CD14-positive monocyte (primary cell): ENCODE measurements at regions not wholly inside any gene's neighbourhood (a gene's known extent, or its start where the extent isn't known, plus 50 kb on each side); places are given as distances from the start of the nearest gene placed in this dataset.
A peak's percentile ranks its signal among the peaks of the same experiment; 100 is the strongest.

ENCODE experiments used
- DNase-seq, 3 donors: peaks; one replicate each; pipeline ENCODE4 v3.0.0-alpha.2; 2011 to 2022
- H2AFZ ChIP-seq: 2 replicates; pipeline ENCODE4 v1.6.0; 2012; ENCODE audit warnings: mild to moderate bottlenecking, low read depth, low read length, inconsistent platforms; ENCODE audit not compliant: insufficient read depth, poor library complexity, severe bottlenecking
- H3K27ac ChIP-seq, 2 donors: 1 replicate in 1 of 2; 2 replicates in 1 of 2; pipeline ENCODE4 v1.5.1; 2012 to 2013; ENCODE audit warnings: low read length in 2 of 2, control low read depth in 1 of 2, inconsistent platforms in 1 of 2, low read depth in 1 of 2, mild to moderate bottlenecking in 1 of 2
- H3K27me3 ChIP-seq, 2 donors: one replicate each; pipeline versions ENCODE4 v1.6.0 to v1.6.1; 2011 to 2013; ENCODE audit warnings: low read length in 2 of 2; ENCODE audit not compliant: control insufficient read depth in 2 of 2, insufficient read depth in 2 of 2
- H3K36me3 ChIP-seq, 2 donors: replicated peaks in 1 of 2; 1 replicate in 1 of 2; 2 replicates in 1 of 2; pipeline versions ENCODE4 v1.5.1 to v1.6.1; 2012 to 2013; ENCODE audit warnings: low read length in 2 of 2, control low read depth in 1 of 2, inconsistent platforms in 1 of 2, mild to moderate bottlenecking in 1 of 2; ENCODE audit not compliant: insufficient read depth in 2 of 2, control insufficient read depth in 1 of 2
- H3K4me1 ChIP-seq, 2 donors: 1 replicate in 1 of 2; 2 replicates in 1 of 2; pipeline versions ENCODE4 v1.5.1 to v1.6.1; 2012 to 2013; ENCODE audit warnings: low read length in 2 of 2, control low read depth in 1 of 2, inconsistent platforms in 1 of 2, mild to moderate bottlenecking in 1 of 2, moderate library complexity in 1 of 2; ENCODE audit not compliant: insufficient read depth in 2 of 2, control insufficient read depth in 1 of 2
- H3K4me2 ChIP-seq: replicated peaks from 2 replicates; pipeline ENCODE3; 2012; ENCODE audit warnings: low read length, moderate library complexity, mild to moderate bottlenecking; ENCODE audit not compliant: poor library complexity, severe bottlenecking; ENCODE audit errors: extremely low read depth
- H3K4me3 ChIP-seq, 3 experiments: fragments of 200-600 bp in 1 of 3; sonication (generic) in 1 of 3; replicated peaks in 1 of 3; 1 replicate in 2 of 3; 2 replicates in 1 of 3; pipeline ENCODE4 v1.5.1; 2011 to 2013; ENCODE audit warnings: low read length in 3 of 3, mild to moderate bottlenecking in 3 of 3, control low read depth in 2 of 3, low read depth in 2 of 3, inconsistent platforms in 1 of 3, moderate library complexity in 1 of 3
- H3K79me2 ChIP-seq: 2 replicates; pipeline ENCODE4 v1.6.0; 2012; ENCODE audit warnings: mild to moderate bottlenecking, control low read depth, inconsistent platforms, low read length, moderate library complexity; ENCODE audit not compliant: insufficient read depth
- H3K9ac ChIP-seq: 2 replicates; pipeline ENCODE4 v1.6.0; 2017; ENCODE audit warnings: low read length, mild to moderate bottlenecking; ENCODE audit not compliant: insufficient read depth, poor library complexity, severe bottlenecking
- H3K9me3 ChIP-seq, 2 donors: replicated peaks in 1 of 2; 1 replicate in 1 of 2; 2 replicates in 1 of 2; pipeline versions ENCODE4 v1.5.1 to v1.6.1; 2012 to 2013; ENCODE audit warnings: low read length in 2 of 2, control low read depth in 1 of 2; ENCODE audit not compliant: control insufficient read depth in 1 of 2, insufficient read depth in 1 of 2
- H4K20me1 ChIP-seq: 2 replicates; pipeline ENCODE4 v1.6.0; 2012; ENCODE audit warnings: mild to moderate bottlenecking, low read length, control low read depth, moderate library complexity; ENCODE audit not compliant: insufficient read depth
- H3K27ac Mint-ChIP-seq, 7 donors: one replicate each; pipeline ENCODE4 v1.8.0; 2020; ENCODE audit warnings: mild to moderate bottlenecking in 7 of 7, mixed read lengths in 7 of 7, moderate library complexity in 6 of 7, inconsistent platforms in 2 of 7
- H3K27me3 Mint-ChIP-seq, 3 donors: one replicate each; pipeline ENCODE4 v1.8.0; 2021 to 2022; ENCODE audit warnings: low read depth in 3 of 3, mild to moderate bottlenecking in 3 of 3, mixed read lengths in 3 of 3, moderate library complexity in 3 of 3, inconsistent platforms in 1 of 3
- H3K36me3 Mint-ChIP-seq, 2 donors: one replicate each; pipeline ENCODE4 v1.8.0; 2020; ENCODE audit warnings: mixed read lengths in 2 of 2, inconsistent platforms in 1 of 2, mild to moderate bottlenecking in 1 of 2
- H3K4me1 Mint-ChIP-seq: one replicate; pipeline ENCODE4 v1.8.0; 2020; ENCODE audit warnings: mild to moderate bottlenecking, mixed read lengths
- H3K4me3 Mint-ChIP-seq, 2 donors: one replicate each; pipeline ENCODE4 v1.8.0; 2020; ENCODE audit warnings: mild to moderate bottlenecking in 2 of 2, mixed read lengths in 2 of 2, moderate library complexity in 1 of 2
- H3K9me3 Mint-ChIP-seq, 7 donors: one replicate each; pipeline ENCODE4 v1.8.0; 2020 to 2022; ENCODE audit warnings: mixed read lengths in 7 of 7, mild to moderate bottlenecking in 6 of 7, moderate library complexity in 6 of 7, inconsistent platforms in 2 of 7
- CTCF ChIP-seq: fragments of 200-600 bp; IDR thresholded peaks from one replicate; pipeline ENCODE4 v1.8.0; 2022; ENCODE audit warnings: antibody characterized with exemption, mild to moderate bottlenecking
- WGBS: methylation state at CpG from one replicate; pipeline ENCODE4 v1.1.5; 2013; ENCODE audit warnings: missing lambda C conversion rate; ENCODE audit not compliant: insufficient coverage; 5-methylcytosine and 5-hydroxymethylcytosine counted together
- intact Hi-C, 2 donors: fragments of 100-400 bp; cut with micrococcal nuclease; formaldehyde crosslinking; loops; one replicate each; pipeline versions ENCODE4 v1.15.0 to v1.15.1; 2023

GRCh38 chr3:177329854-177330253, 132.6 kb upstream of the TBL1XR1 start:
- Histone ChIP-seq H3K9me3 (no peaks in the 10 kb centered on the region), H3K4me1 (peaks cover 44 to 51% of the 10 kb centered on the region in 2 donors), H2AFZ (no peak overlapping the region), H3K9ac (no peak overlapping the region), H3K27me3 (no peaks in the 10 kb centered on the region), H3K4me3 (no peak overlapping the region), H3K4me2 (no peak overlapping the region), H3K27ac (no peak overlapping the region), H3K79me2 (no peaks in the 10 kb centered on the region), H3K36me3 (no peaks in the 10 kb centered on the region), H4K20me1 (no peaks in the 10 kb centered on the region)
- no peak for DNase-seq
- intact Hi-C loops, result no loop called here
- no peak for TF ChIP-seq CTCF
- H3K4me1 Mint-ChIP-seq, result peaks cover 54% of the 10 kb centered on the region
- H3K9me3 Mint-ChIP-seq, result no peaks in the 10 kb centered on the region
- peak overlapping the region in 1 of 7 donors; percentile 82 for H3K27ac Mint-ChIP-seq
- 100% methylated on average over 3 of the region's 3 CpGs for WGBS
- H3K36me3 Mint-ChIP-seq, result peaks cover 0 to under 1% of the 10 kb centered on the region in 2 donors
- H3K4me3 Mint-ChIP-seq, result no peak overlapping the region
- H3K27me3 Mint-ChIP-seq, result no peaks in the 10 kb centered on the region

GRCh38 chr3:177330779-177331178, 133.5 kb upstream of the TBL1XR1 start:
- H3K27me3 Mint-ChIP-seq, result no peaks in the 10 kb centered on the region

More at GRCh38 chr3:177330779-177331178, 133.5 kb upstream of the TBL1XR1 start:
- Mint-ChIP-seq H3K9me3 (peaks cover 0 to 3% (median 0%) of the 10 kb centered on the region in 7 donors), H3K27ac (peak overlapping the region in 1 of 7 donors; percentile 21), H3K4me1 (peaks cover 54% of the 10 kb centered on the region), H3K36me3 (peaks cover 0 to 4% of the 10 kb centered on the region in 2 donors), H3K4me3 (no peak overlapping the region)
- DNase-seq, result no peak
- TF ChIP-seq CTCF, result no peak
- Histone ChIP-seq H3K9ac (no peak overlapping the region), H3K4me2 (no peak overlapping the region), H4K20me1 (no peaks in the 10 kb centered on the region), H3K4me1 (peaks cover 45 to 51% of the 10 kb centered on the region in 2 donors), H3K36me3 (no peaks in the 10 kb centered on the region), H3K4me3 (no peak overlapping the region), H3K9me3 (no peaks in the 10 kb centered on the region), H3K79me2 (no peaks in the 10 kb centered on the region), H3K27ac (no peak overlapping the region), H2AFZ (no peak overlapping the region), H3K27me3 (no peaks in the 10 kb centered on the region)
- no CpG with 5 or more reads among the region's 6 CpGs for WGBS
- intact Hi-C loops, result no loop called here
